ENCODE measurements at regions not wholly inside any gene's neighbourhood (a gene's known extent, or its start where the extent isn't known, plus 50 kb on each side); places are given as distances from the start of the nearest gene placed in this dataset.

DNA sequence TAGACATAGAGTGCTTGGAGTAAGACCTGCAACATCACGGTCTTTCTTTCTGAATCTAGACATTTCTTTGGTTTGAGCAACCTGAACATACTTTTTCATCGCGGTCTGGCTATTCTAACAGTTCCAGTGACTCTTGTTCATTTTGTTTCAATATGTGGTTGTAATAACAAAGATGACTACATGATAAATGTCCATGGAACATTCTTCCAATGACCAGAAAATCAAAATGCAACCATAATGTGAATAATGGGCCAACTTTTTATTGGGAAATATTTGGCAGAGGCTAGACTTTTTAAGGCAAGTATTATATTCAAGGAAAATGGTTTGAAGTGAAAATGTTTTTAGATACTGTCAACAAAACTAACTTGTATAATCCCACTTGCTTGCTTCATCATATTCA lies 282.5 kb downstream of the INHBA start:
- TF ChIP-seq, protein P1, sequence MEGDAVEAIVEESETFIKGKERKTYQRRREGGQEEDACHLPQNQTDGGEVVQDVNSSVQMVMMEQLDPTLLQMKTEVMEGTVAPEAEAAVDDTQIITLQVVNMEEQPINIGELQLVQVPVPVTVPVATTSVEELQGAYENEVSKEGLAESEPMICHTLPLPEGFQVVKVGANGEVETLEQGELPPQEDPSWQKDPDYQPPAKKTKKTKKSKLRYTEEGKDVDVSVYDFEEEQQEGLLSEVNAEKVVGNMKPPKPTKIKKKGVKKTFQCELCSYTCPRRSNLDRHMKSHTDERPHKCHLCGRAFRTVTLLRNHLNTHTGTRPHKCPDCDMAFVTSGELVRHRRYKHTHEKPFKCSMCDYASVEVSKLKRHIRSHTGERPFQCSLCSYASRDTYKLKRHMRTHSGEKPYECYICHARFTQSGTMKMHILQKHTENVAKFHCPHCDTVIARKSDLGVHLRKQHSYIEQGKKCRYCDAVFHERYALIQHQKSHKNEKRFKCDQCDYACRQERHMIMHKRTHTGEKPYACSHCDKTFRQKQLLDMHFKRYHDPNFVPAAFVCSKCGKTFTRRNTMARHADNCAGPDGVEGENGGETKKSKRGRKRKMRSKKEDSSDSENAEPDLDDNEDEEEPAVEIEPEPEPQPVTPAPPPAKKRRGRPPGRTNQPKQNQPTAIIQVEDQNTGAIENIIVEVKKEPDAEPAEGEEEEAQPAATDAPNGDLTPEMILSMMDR (IDR thresholded peaks at IDR 0.05), result no peak
- TF ChIP-seq EZH2 (IDR thresholded peaks at IDR 0.05) (no peak), EZH2phosphoT487 (IDR thresholded peaks at IDR 0.05) (no peak)

All from neural progenitor cell (in vitro differentiated cells).